HepG2 (cell line): ENCODE measurements at regions not wholly inside any gene's neighbourhood (a gene's known extent, or its start where the extent isn't known, plus 50 kb on each side); places are given as distances from the start of the nearest gene placed in this dataset.

Source experiments
- BCL3 ChIP-seq: sonication (generic); formaldehyde crosslinking; IDR thresholded peaks from 2 replicates; pipeline ENCODE4 v1.5.1; 2020; ENCODE audit warnings: mild to moderate bottlenecking, missing genetic modification reagents, moderate library complexity
- CHD4 ChIP-seq: fragments of 200-600 bp; sonication (generic); IDR thresholded peaks from 2 replicates; pipeline ENCODE4 v1.7.0; 2017; ENCODE audit warnings: mild to moderate bottlenecking, low read length, borderline replicate concordance
- HNF4A ChIP-seq: sonication (generic); formaldehyde crosslinking; IDR thresholded peaks from 2 replicates; pipeline ENCODE4 v1.4.0; 2020; ENCODE audit warnings: missing genetic modification reagents
- HNRNPLL ChIP-seq: fragments of 200-400 bp; formaldehyde crosslinking; IDR thresholded peaks from 2 replicates; pipeline ENCODE4 v1.6.1; 2017; ENCODE audit warnings: mild to moderate bottlenecking, low read depth, low read length; ENCODE audit not compliant: poor library complexity, severe bottlenecking
- KLF12 ChIP-seq: sonication (generic); formaldehyde crosslinking; IDR thresholded peaks from 2 replicates; pipeline ENCODE4 v1.4.0; 2020; ENCODE audit warnings: missing genetic modification reagents, borderline replicate concordance
- STAG1 ChIP-seq: sonication (generic); formaldehyde crosslinking; IDR thresholded peaks from 2 replicates; pipeline ENCODE4 v1.4.0; 2020; ENCODE audit warnings: missing genetic modification reagents
- TARDBP ChIP-seq: sonication (generic); formaldehyde crosslinking; IDR thresholded peaks from 2 replicates; pipeline ENCODE4 v1.8.0; 2022; ENCODE audit warnings: mild to moderate bottlenecking, missing genetic modification reagents
- TBX2 ChIP-seq: sonication (generic); formaldehyde crosslinking; IDR thresholded peaks from 2 replicates; pipeline ENCODE4 v1.5.0; 2020; ENCODE audit warnings: missing genetic modification reagents, mild to moderate bottlenecking, borderline replicate concordance
- ZBTB26 ChIP-seq: IDR thresholded peaks from 2 replicates; pipeline ENCODE4 v1.6.1; 2016; ENCODE audit warnings: missing compliant biosample characterization, missing genetic modification reagents, borderline replicate concordance
- ZGPAT ChIP-seq: IDR thresholded peaks from 2 replicates; pipeline ENCODE4 v1.6.1; 2016; ENCODE audit warnings: mild to moderate bottlenecking
- ZNF20 ChIP-seq: sonication (generic); formaldehyde crosslinking; IDR thresholded peaks from 2 replicates; pipeline ENCODE4 v1.4.0; 2020; ENCODE audit warnings: mild to moderate bottlenecking, moderate library complexity, missing genetic modification reagents
- ZNF629 ChIP-seq: sonication (generic); formaldehyde crosslinking; conservative IDR thresholded peaks from 2 replicates; pipeline ENCODE4 v1.5.0; 2020; ENCODE audit warnings: missing genetic modification reagents
- ZNF644 ChIP-seq: IDR thresholded peaks from 2 replicates; pipeline ENCODE4 v1.6.1; 2016; ENCODE audit warnings: low read depth
- ZNF660 ChIP-seq: sonication (generic); formaldehyde crosslinking; IDR thresholded peaks from 2 replicates; pipeline ENCODE4 v1.5.1; 2020; ENCODE audit warnings: mild to moderate bottlenecking, low read depth, missing genetic modification reagents, borderline replicate concordance
- TF ChIP-seq, protein P1 (sequence below): sonication (generic); formaldehyde crosslinking; conservative IDR thresholded peaks from 2 replicates; pipeline ENCODE4 v1.4.0; 2020; ENCODE audit warnings: mild to moderate bottlenecking, missing genetic modification reagents, moderate library complexity
- TF ChIP-seq, protein P2 (sequence below): IDR thresholded peaks from 2 replicates; pipeline ENCODE4 v1.6.1; 2016; ENCODE audit warnings: control low read depth

- TF ChIP-seq, protein P1, sequence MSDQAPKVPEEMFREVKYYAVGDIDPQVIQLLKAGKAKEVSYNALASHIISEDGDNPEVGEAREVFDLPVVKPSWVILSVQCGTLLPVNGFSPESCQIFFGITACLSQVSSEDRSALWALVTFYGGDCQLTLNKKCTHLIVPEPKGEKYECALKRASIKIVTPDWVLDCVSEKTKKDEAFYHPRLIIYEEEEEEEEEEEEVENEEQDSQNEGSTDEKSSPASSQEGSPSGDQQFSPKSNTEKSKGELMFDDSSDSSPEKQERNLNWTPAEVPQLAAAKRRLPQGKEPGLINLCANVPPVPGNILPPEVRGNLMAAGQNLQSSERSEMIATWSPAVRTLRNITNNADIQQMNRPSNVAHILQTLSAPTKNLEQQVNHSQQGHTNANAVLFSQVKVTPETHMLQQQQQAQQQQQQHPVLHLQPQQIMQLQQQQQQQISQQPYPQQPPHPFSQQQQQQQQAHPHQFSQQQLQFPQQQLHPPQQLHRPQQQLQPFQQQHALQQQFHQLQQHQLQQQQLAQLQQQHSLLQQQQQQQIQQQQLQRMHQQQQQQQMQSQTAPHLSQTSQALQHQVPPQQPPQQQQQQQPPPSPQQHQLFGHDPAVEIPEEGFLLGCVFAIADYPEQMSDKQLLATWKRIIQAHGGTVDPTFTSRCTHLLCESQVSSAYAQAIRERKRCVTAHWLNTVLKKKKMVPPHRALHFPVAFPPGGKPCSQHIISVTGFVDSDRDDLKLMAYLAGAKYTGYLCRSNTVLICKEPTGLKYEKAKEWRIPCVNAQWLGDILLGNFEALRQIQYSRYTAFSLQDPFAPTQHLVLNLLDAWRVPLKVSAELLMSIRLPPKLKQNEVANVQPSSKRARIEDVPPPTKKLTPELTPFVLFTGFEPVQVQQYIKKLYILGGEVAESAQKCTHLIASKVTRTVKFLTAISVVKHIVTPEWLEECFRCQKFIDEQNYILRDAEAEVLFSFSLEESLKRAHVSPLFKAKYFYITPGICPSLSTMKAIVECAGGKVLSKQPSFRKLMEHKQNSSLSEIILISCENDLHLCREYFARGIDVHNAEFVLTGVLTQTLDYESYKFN (CRISPR knock-in tag), result 0 out of 2 replicates have a peak, but pooled peaks have one; percentile 26
- no peak for TF ChIP-seq BCL3
- no peak for TF ChIP-seq ZGPAT (CRISPR knock-in tag)
- 0 out of 2 replicates have a peak, but pooled peaks have one; percentile 19 for TF ChIP-seq TBX2
- TF ChIP-seq HNF4A (CRISPR knock-in tag), result peak; percentile 60
- TF ChIP-seq ZNF20 (CRISPR knock-in tag), result no peak
- TF ChIP-seq ZNF644 (CRISPR knock-in tag), result no peak
- TF ChIP-seq HNRNPLL, result no peak
- no peak for TF ChIP-seq CHD4
- no peak for TF ChIP-seq TARDBP (CRISPR knock-in tag)
- 0 out of 2 replicates have a peak, but pooled peaks have one; percentile 38 for TF ChIP-seq ZNF629 (CRISPR knock-in tag)
- no peak for TF ChIP-seq ZBTB26 (CRISPR knock-in tag)
- TF ChIP-seq, protein P2, sequence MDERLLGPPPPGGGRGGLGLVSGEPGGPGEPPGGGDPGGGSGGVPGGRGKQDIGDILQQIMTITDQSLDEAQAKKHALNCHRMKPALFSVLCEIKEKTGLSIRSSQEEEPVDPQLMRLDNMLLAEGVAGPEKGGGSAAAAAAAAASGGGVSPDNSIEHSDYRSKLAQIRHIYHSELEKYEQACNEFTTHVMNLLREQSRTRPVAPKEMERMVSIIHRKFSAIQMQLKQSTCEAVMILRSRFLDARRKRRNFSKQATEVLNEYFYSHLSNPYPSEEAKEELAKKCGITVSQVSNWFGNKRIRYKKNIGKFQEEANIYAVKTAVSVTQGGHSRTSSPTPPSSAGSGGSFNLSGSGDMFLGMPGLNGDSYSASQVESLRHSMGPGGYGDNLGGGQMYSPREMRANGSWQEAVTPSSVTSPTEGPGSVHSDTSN (CRISPR knock-in tag), result no peak
- TF ChIP-seq KLF12 (CRISPR knock-in tag), result no peak
- TF ChIP-seq STAG1 (CRISPR knock-in tag), result no peak
- TF ChIP-seq ZNF660 (CRISPR knock-in tag), result no peak
Measured at GRCh38 chr2:12007282-12007681, 260.9 kb downstream of the LPIN1 start (continued).
